ENCODE measurements at regions not wholly inside any gene's neighbourhood (a gene's known extent, or its start where the extent isn't known, plus 50 kb on each side); places are given as distances from the start of the nearest gene placed in this dataset.

- no peak for TF ChIP-seq CTCF (IDR thresholded peaks at IDR 0.05; ENCODE audit: control extremely low read depth in 1 of 3, insufficient read depth in 1 of 3, low read depth in 1 of 3, low read length in 3 of 3)
- no peak for TF ChIP-seq KDM4A (IDR thresholded peaks at IDR 0.05; ENCODE audit: low read depth, low read length, severe bottlenecking)
- no peak for TF ChIP-seq USF2 (IDR thresholded peaks at IDR 0.05; ENCODE audit: low read length)
- no peak for TF ChIP-seq HDAC2 (IDR thresholded peaks at IDR 0.05; ENCODE audit: borderline replicate concordance in 1 of 2, low read depth in 2 of 2, low read length in 2 of 2)
Measured at GRCh38 chr6:65761890-65762289, 54.9 kb upstream of the EYS start.

All from H1 (cell line).